ENCODE measurements at regions not wholly inside any gene's neighbourhood (a gene's known extent, or its start where the extent isn't known, plus 50 kb on each side); places are given as distances from the start of the nearest gene placed in this dataset.

GRCh38 chr1:34591751-34592629 is 162.9 kb upstream of the GJB5 start:
- peak; percentile 30 for DNase-seq (ENCODE audit: low read depth)
- H3K4me3 ChIP-seq (ENCODE audit: low read depth, low read length), result no peak overlapping the region
- no peak for TF ChIP-seq CTCF (IDR thresholded peaks at IDR 0.05; ENCODE audit: insufficient read depth, low read depth, low read length, missing control alignments)

GRCh38 chr1:34597877-34598514 is 156.9 kb upstream of the GJB5 start:
- peak; percentile 97 for TF ChIP-seq CTCF (IDR thresholded peaks at IDR 0.05; ENCODE audit: insufficient read depth, low read depth, low read length, missing control alignments)
- peak; percentile 78 for DNase-seq (ENCODE audit: low read depth)
- H3K4me3 ChIP-seq (ENCODE audit: low read depth, low read length), result no peak overlapping the region

GRCh38 chr1:34602907-34603306 is 151.9 kb upstream of the GJB5 start:
- no peak for DNase-seq (ENCODE audit: low read depth)
- no peak for TF ChIP-seq CTCF (IDR thresholded peaks at IDR 0.05; ENCODE audit: insufficient read depth, low read depth, low read length, missing control alignments)
- H3K4me3 ChIP-seq (ENCODE audit: low read depth, low read length), result no peak overlapping the region

- no peak for DNase-seq (ENCODE audit: low read depth)
- H3K4me3 ChIP-seq (ENCODE audit: low read depth, low read length), result no peak overlapping the region
- TF ChIP-seq CTCF (IDR thresholded peaks at IDR 0.05; ENCODE audit: insufficient read depth, low read depth, low read length, missing control alignments), result no peak
Measured at GRCh38 chr1:34603594-34603993, 151.3 kb upstream of the GJB5 start.

- TF ChIP-seq CTCF (IDR thresholded peaks at IDR 0.05; ENCODE audit: insufficient read depth, low read depth, low read length, missing control alignments), result no peak
- H3K4me3 ChIP-seq (ENCODE audit: low read depth, low read length), result no peak overlapping the region
- no peak for DNase-seq (ENCODE audit: low read depth)
Measured at GRCh38 chr1:34606504-34606903, 148.3 kb upstream of the GJB5 start.

- DNase-seq (ENCODE audit: low read depth), result no peak
- no peak overlapping the region for H3K4me3 ChIP-seq (ENCODE audit: low read depth, low read length)
- TF ChIP-seq CTCF (IDR thresholded peaks at IDR 0.05; ENCODE audit: insufficient read depth, low read depth, low read length, missing control alignments), result no peak
Measured at GRCh38 chr1:34610063-34610462, 144.8 kb upstream of the GJB5 start.
